Stomach (tissue), 8 donors: ENCODE measurements at regions not wholly inside any gene's neighbourhood (a gene's known extent, or its start where the extent isn't known, plus 50 kb on each side); places are given as distances from the start of the nearest gene placed in this dataset.

Source experiments
- DNase-seq, 2 donors: peaks; one replicate each; pipeline versions ENCODE4 v3.0.0 to v3.0.0-alpha.2; 2013 to 2019
- H3K27ac ChIP-seq, 5 donors: fragments of 200-600 bp in 4 of 5; sonication (generic) in 4 of 5; one replicate each; pipeline ENCODE4 v1.5.1; 2013 to 2019; ENCODE audit warnings: mild to moderate bottlenecking in 1 of 5, moderate library complexity in 1 of 5
- H3K27me3 ChIP-seq, 3 donors: fragments of 200-600 bp; sonication (generic); one replicate each; pipeline ENCODE4 v1.5.1; 2017 to 2019; ENCODE audit warnings: mixed run types in 1 of 3
- H3K36me3 ChIP-seq, 4 donors: fragments of 200-600 bp; sonication (generic); 1 replicate in 3 of 4; 2 replicates in 1 of 4; pipeline ENCODE4 v1.5.1; 2016 to 2019
- H3K4me1 ChIP-seq, 4 donors: fragments of 200-600 bp; sonication (generic); one replicate each; pipeline ENCODE4 v1.5.1; 2016 to 2019
- H3K4me3 ChIP-seq, 4 donors: fragments of 200-600 bp; sonication (generic) in 3 of 4; one replicate each; pipeline ENCODE4 v1.5.1; 2016 to 2019; ENCODE audit warnings: mild to moderate bottlenecking in 1 of 4
- H3K9me3 ChIP-seq, 4 donors: fragments of 200-600 bp; sonication (generic); one replicate each; pipeline ENCODE4 v1.5.1; 2016 to 2019
- CTCF ChIP-seq, 7 experiments: fragments of 450-650 bp in 4 of 7; fragments of 200-600 bp in 3 of 7; sonication (generic) in 3 of 7; IDR thresholded peaks; one replicate each; pipeline ENCODE4 v1.5.1; 2016 to 2019; ENCODE audit warnings: antibody characterized with exemption in 7 of 7, control low read depth in 2 of 7, mild to moderate bottlenecking in 1 of 7
- EP300 ChIP-seq: sonication (generic); formaldehyde crosslinking; IDR thresholded peaks from one replicate; pipeline ENCODE4 v1.6.1; 2017; ENCODE audit warnings: antibody characterized with exemption
- POLR2A ChIP-seq, 4 donors: fragments of 450-650 bp; IDR thresholded peaks; one replicate each; pipeline ENCODE4 v1.6.1; 2016; ENCODE audit warnings: antibody characterized with exemption in 4 of 4, control low read depth in 2 of 4, mild to moderate bottlenecking in 1 of 4, moderate library complexity in 1 of 4
- POLR2AphosphoS5 ChIP-seq, 3 donors: sonication (generic); formaldehyde crosslinking; IDR thresholded peaks; one replicate each; pipeline ENCODE4 v1.6.1; 2016; ENCODE audit warnings: antibody characterized with exemption in 3 of 3
- WGBS, 5 donors: extraction: QIAGEN DNeasy Blood & Tissue Kit in 3 of 5; methylation state at CpG; one replicate each; pipeline versions ENCODE4 v1.1.5 to v1.1.7; 2013 to 2018; 5-methylcytosine and 5-hydroxymethylcytosine counted together
- intact Hi-C: fragments of 100-400 bp; cut with DNase I; formaldehyde crosslinking; loops from one replicate; pipeline ENCODE4 v1.15.1; 2023; ENCODE audit warnings: low total_unique reads
- donor health status: healthy with polysubstance abuse.
- donor health status: Bipolar disorder and iron deficiency.
- donor health status: healthy.

DNA sequence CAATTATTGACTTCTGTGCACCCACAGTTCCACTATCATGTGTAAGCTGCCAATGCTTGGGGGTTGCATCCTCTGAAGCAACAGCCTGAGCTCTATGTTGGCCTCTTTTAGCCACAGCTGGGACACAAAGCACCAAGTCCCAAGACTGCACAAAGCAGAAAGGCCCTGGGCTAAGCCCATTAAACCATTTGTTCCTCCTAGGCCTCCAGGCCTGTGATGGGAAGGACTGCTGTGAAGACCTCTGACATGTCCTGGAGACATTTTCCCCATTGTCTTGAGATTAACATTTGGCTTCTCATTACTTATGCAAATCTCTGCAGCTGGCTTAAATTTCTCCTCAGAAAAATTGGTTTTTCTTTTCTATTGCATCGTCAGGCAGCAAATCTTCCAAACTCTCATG is 123.7 kb upstream of the DEPDC1 start:
- Histone ChIP-seq H3K4me1 (no peaks in the 10 kb centered on the region), H3K36me3 (no peaks in the 10 kb centered on the region), H3K27me3 (no peaks in the 10 kb centered on the region), H3K27ac (no peak overlapping the region), H3K4me3 (no peak overlapping the region), H3K9me3 (peaks cover 0 to 16% (median 8%) of the 10 kb centered on the region in 4 donors)
- 88 to 96% (median 88%) methylated on average over 1 of the region's 1 CpG for WGBS, 5 donors
- intact Hi-C loops, result no loop called here
- TF ChIP-seq POLR2AphosphoS5 (IDR thresholded peaks at IDR 0.05) (no peak), POLR2A (IDR thresholded peaks at IDR 0.05) (no peak)
- no peak for DNase-seq

GRCh38 chr1:68623700-68624099 is 126.8 kb upstream of the DEPDC1 start:
- no peak for TF ChIP-seq EP300
- no peak for TF ChIP-seq POLR2AphosphoS5 (IDR thresholded peaks at IDR 0.05)
- TF ChIP-seq POLR2A (IDR thresholded peaks at IDR 0.05), result no peak
- TF ChIP-seq CTCF (IDR thresholded peaks at IDR 0.05), result no peak
- Histone ChIP-seq H3K27ac (no peak overlapping the region), H3K4me3 (no peak overlapping the region), H3K36me3 (no peaks in the 10 kb centered on the region), H3K9me3 (peaks cover 0 to 16% (median 8%) of the 10 kb centered on the region in 4 donors), H3K27me3 (no peaks in the 10 kb centered on the region), H3K4me1 (no peaks in the 10 kb centered on the region)
- 16 to 33% (median 24%) methylated on average over 2 of the region's 2 CpGs for WGBS, 5 donors
- intact Hi-C loops, result no loop called here
- DNase-seq, result no peak

DNA sequence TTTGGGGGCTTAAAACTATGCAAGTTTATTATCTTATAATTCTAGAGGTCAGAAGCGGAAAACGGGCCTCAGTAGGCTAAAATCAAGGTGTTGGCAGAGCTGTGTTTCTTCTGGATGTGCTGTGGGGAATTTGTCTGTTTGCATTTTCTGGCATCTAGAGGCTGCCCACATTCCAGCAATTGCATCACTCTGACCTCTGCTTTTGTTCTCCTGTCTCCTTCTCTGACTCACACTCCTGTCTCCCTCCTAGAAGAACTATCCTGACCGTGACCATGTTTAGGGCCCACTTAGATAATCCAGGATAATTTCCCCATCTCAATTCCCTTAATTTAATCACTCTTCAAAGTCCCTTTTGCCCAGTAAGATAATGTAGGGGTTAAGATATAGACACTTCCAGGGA is 127.4 kb upstream of the DEPDC1 start:
- Histone ChIP-seq H3K27ac (no peak overlapping the region), H3K4me3 (no peak overlapping the region), H3K9me3 (peaks cover 0 to 16% (median 8%) of the 10 kb centered on the region in 4 donors), H3K36me3 (no peaks in the 10 kb centered on the region), H3K27me3 (no peaks in the 10 kb centered on the region), H3K4me1 (no peaks in the 10 kb centered on the region)
- intact Hi-C loops, result no loop called here
- 54 to 63% (median 56%) methylated on average over 3 of the region's 3 CpGs for WGBS, 5 donors
- no peak for TF ChIP-seq POLR2A (IDR thresholded peaks at IDR 0.05)
- no peak for TF ChIP-seq CTCF (IDR thresholded peaks at IDR 0.05)
- no peak for TF ChIP-seq POLR2AphosphoS5 (IDR thresholded peaks at IDR 0.05)
- TF ChIP-seq EP300, result no peak
- DNase-seq, result no peak

- Histone ChIP-seq H3K9me3 (peaks cover 0 to 7% (median 3%) of the 10 kb centered on the region in 4 donors), H3K4me3 (no peak overlapping the region), H3K27ac (no peak overlapping the region), H3K27me3 (no peaks in the 10 kb centered on the region), H3K4me1 (no peaks in the 10 kb centered on the region), H3K36me3 (no peaks in the 10 kb centered on the region)
- 65 to 89% (median 75%) methylated on average over 1 of the region's 1 CpG for WGBS, 5 donors
- intact Hi-C loops, result no loop called here
- no peak for TF ChIP-seq POLR2A (IDR thresholded peaks at IDR 0.05)
- no peak for DNase-seq
Observed at GRCh38 chr1:68625624-68626023, 128.7 kb upstream of the DEPDC1 start.

DNA sequence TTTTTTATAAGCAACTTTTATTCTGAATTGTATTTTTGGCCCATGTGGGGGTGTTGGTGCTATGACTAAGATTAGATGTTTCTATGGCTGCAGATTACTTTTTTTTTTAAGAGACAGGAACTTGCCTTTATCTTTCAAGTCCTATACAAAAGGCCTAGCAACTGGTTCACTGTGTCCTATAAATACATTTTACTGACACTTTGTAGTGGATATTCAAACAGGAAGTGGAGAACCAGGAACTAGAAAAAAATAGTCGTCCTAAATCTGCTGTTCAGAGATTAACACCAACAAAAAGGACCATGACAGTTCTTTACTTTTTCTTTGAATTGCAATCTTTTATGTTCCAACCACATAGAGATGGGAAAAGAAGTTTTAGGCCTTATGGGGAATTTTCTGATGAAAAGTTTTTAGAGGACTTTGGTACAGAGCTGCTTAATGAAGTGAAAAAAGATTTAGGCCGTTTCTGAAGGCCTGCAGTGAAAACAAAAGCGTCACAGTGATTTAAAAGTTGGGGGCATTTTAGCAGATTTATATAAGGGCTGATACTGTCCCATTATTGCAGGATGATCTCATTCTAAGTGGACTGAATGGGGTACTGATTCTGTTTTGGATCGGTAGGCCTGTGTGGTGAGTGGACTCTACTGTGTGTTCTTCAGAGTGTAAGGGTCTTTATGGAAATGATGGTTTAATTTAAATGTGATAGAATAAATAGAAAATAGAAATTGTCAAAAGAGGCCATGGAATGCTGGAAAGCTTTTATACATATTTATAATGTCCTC is 136.4 kb upstream of the DEPDC1 start:
- H3K27ac ChIP-seq, result no peak overlapping the region
- TF ChIP-seq CTCF (IDR thresholded peaks at IDR 0.05) (no peak), POLR2A (IDR thresholded peaks at IDR 0.05) (no peak), POLR2AphosphoS5 (IDR thresholded peaks at IDR 0.05) (no peak), EP300 (no peak)
- H3K4me1 ChIP-seq, result no peaks in the 10 kb centered on the region
- no peak for DNase-seq
- 68 to 79% (median 70%) methylated on average over 4 of the region's 4 CpGs for WGBS, 5 donors
- H3K9me3 ChIP-seq, result no peaks in the 10 kb centered on the region
- H3K27me3 ChIP-seq, result no peaks in the 10 kb centered on the region
- H3K36me3 ChIP-seq, result no peaks in the 10 kb centered on the region
- no peak overlapping the region for H3K4me3 ChIP-seq
- intact Hi-C loops, result no loop called here
